Neural progenitor cell (in vitro differentiated cells): ENCODE measurements at regions not wholly inside any gene's neighbourhood (a gene's known extent, or its start where the extent isn't known, plus 50 kb on each side); places are given as distances from the start of the nearest gene placed in this dataset.

Experiments
- DNase-seq: peaks from one replicate; pipeline ENCODE4 v3.0.0-alpha.2; 2016; ENCODE audit warnings: low spot score
- H2AFZ ChIP-seq: fragments of 200-600 bp; sonication (generic); replicated peaks from 2 replicates; pipeline ENCODE4 v1.6.1; 2016; ENCODE audit warnings: antibody characterized with exemption
- H3F3A ChIP-seq: fragments of 200-600 bp; sonication (generic); 2 replicates; pipeline ENCODE4 v1.6.1; 2016; ENCODE audit warnings: antibody characterized with exemption, low read depth
- H3K27ac ChIP-seq: fragments of 200-600 bp; sonication (generic); 2 replicates; pipeline ENCODE4 v1.5.1; 2016; ENCODE audit warnings: mild to moderate bottlenecking
- H3K27me3 ChIP-seq: fragments of 200-600 bp; sonication (generic); 2 replicates; pipeline ENCODE4 v1.6.1; 2016; ENCODE audit warnings: mild to moderate bottlenecking, moderate library complexity
- H3K36me3 ChIP-seq: fragments of 200-600 bp; sonication (generic); 2 replicates; pipeline ENCODE4 v1.5.1; 2016
- H3K4me1 ChIP-seq: fragments of 200-600 bp; sonication (generic); 2 replicates; pipeline ENCODE4 v1.6.1; 2016; ENCODE audit warnings: mixed run types
- H3K4me2 ChIP-seq: fragments of 200-600 bp; sonication (generic); 2 replicates; pipeline ENCODE4 v1.6.1; 2016
- H3K4me3 ChIP-seq: fragments of 200-600 bp; sonication (generic); 2 replicates; pipeline ENCODE4 v1.5.1; 2016
- H3K79me2 ChIP-seq: fragments of 200-600 bp; sonication (generic); 2 replicates; pipeline ENCODE4 v1.6.1; 2016; ENCODE audit warnings: low read depth
- H3K9ac ChIP-seq: fragments of 200-600 bp; sonication (generic); 2 replicates; pipeline ENCODE4 v1.6.1; 2016
- H3K9me3 ChIP-seq: fragments of 200-600 bp; sonication (generic); 2 replicates; pipeline ENCODE4 v1.5.1; 2016; ENCODE audit warnings: low read depth
- H4K20me1 ChIP-seq: fragments of 200-600 bp; sonication (generic); 2 replicates; pipeline ENCODE4 v1.6.1; 2016; ENCODE audit warnings: low read depth
- H3K27ac Mint-ChIP-seq: 3 replicates; pipeline ENCODE4 v1.8.0; 2021; ENCODE audit warnings: mixed read lengths
- H3K27me3 Mint-ChIP-seq: 2 replicates; pipeline ENCODE4 v1.8.0; 2022; ENCODE audit warnings: low read depth, mild to moderate bottlenecking, inconsistent platforms, moderate library complexity, mixed read lengths; ENCODE audit not compliant: insufficient read depth
- H3K36me3 Mint-ChIP-seq: 3 replicates; pipeline ENCODE4 v1.8.0; 2021; ENCODE audit warnings: mixed read lengths
- H3K4me1 Mint-ChIP-seq: 3 replicates; pipeline ENCODE4 v1.8.0; 2021; ENCODE audit warnings: mixed read lengths
- H3K4me3 Mint-ChIP-seq: 3 replicates; pipeline ENCODE4 v1.8.0; 2021; ENCODE audit warnings: mild to moderate bottlenecking, moderate library complexity, mixed read lengths
- H3K9me3 Mint-ChIP-seq: 3 replicates; pipeline ENCODE4 v1.8.0; 2020; ENCODE audit warnings: mixed read lengths
- EZH2 ChIP-seq: fragments of 200-600 bp; sonication (generic); IDR thresholded peaks from 2 replicates; pipeline ENCODE4 v1.6.1; 2017; ENCODE audit warnings: antibody characterized with exemption, mild to moderate bottlenecking, moderate library complexity
- EZH2phosphoT487 ChIP-seq: fragments of 200-600 bp; sonication (generic); IDR thresholded peaks from 2 replicates; pipeline ENCODE4 v1.6.1; 2017; ENCODE audit warnings: antibody characterized with exemption
- TF ChIP-seq, protein P1 (sequence below): fragments of 200-600 bp; sonication (generic); IDR thresholded peaks from 2 replicates; pipeline ENCODE4 v1.5.1; 2017; ENCODE audit warnings: antibody characterized with exemption, mild to moderate bottlenecking

DNA sequence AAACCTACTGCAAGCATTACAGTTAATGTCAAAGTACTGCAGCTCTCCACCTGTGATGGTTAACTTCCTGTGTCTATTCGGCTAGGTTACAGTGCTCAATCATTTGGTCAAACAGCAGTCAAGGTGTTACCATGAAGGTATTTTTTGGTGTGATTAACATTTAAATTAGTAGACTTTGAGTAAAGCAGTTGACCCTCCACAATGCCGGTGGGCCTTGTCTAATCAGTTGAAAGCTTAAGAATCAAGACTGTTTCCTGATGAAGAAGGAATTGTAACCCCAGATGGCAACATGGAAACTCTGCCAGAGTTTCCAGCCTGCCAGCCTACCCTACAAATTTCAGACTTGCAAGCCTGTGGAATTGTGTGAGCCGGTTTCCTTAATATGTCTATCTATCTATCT is 683.9 kb downstream of the BRD1 start:
- no peak for DNase-seq
- no peaks in the 10 kb centered on the region for H3K9me3 ChIP-seq
- H3K9ac ChIP-seq: no peak overlapping the region
- no peaks in the 10 kb centered on the region for H4K20me1 ChIP-seq
- H2AFZ ChIP-seq: no peak overlapping the region
- no peak overlapping the region for H3K4me3 Mint-ChIP-seq
- no peaks in the 10 kb centered on the region for H3F3A ChIP-seq
- H3K27ac ChIP-seq: no peak overlapping the region
- H3K4me3 ChIP-seq: no peak overlapping the region
- H3K9me3 Mint-ChIP-seq: peaks cover 2% of the 10 kb centered on the region
- H3K79me2 ChIP-seq: no peaks in the 10 kb centered on the region
- H3K27me3 ChIP-seq: no peaks in the 10 kb centered on the region
- no peak overlapping the region for H3K27ac Mint-ChIP-seq
- H3K4me2 ChIP-seq: no peak overlapping the region
- H3K36me3 ChIP-seq: no peaks in the 10 kb centered on the region
- H3K36me3 Mint-ChIP-seq: no peaks in the 10 kb centered on the region
- no peak for TF ChIP-seq EZH2
- peaks cover 3% of the 10 kb centered on the region for H3K27me3 Mint-ChIP-seq
- peaks cover 4% of the 10 kb centered on the region for H3K4me1 Mint-ChIP-seq
- no peaks in the 10 kb centered on the region for H3K4me1 ChIP-seq

DNA sequence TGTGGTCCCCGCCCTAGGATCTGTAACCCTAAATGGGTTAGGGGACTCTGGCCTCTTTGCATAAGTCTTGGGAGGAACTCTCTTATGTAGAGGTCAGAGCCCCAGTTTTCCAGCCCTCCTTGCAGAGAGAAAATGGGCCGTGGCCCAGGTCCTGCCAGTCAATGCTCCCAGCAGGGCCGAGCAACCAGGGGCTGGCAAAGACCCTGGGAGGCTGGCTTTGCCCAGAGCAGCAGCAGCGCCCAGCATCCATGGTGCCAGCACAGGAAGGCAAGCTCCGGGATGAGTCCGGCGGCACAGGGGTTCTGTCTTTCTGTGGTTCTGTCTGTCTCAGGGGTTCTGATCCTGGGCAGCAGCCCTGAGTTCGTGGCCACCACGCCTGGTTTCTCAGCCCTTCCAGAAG is 684.8 kb downstream of the BRD1 start:
- Mint-ChIP-seq H3K9me3 (peaks cover 2% of the 10 kb centered on the region), H3K27me3 (peaks cover 8% of the 10 kb centered on the region), H3K36me3 (no peaks in the 10 kb centered on the region), H3K27ac (no peak overlapping the region), H3K4me1 (peaks cover 3% of the 10 kb centered on the region), H3K4me3 (no peak overlapping the region)
- H3F3A ChIP-seq: no peaks in the 10 kb centered on the region
- no peaks in the 10 kb centered on the region for H3K9me3 ChIP-seq
- H3K27me3 ChIP-seq: no peaks in the 10 kb centered on the region
- H2AFZ ChIP-seq: no peak overlapping the region
- no peak overlapping the region for H3K4me3 ChIP-seq
- TF ChIP-seq, protein P1, sequence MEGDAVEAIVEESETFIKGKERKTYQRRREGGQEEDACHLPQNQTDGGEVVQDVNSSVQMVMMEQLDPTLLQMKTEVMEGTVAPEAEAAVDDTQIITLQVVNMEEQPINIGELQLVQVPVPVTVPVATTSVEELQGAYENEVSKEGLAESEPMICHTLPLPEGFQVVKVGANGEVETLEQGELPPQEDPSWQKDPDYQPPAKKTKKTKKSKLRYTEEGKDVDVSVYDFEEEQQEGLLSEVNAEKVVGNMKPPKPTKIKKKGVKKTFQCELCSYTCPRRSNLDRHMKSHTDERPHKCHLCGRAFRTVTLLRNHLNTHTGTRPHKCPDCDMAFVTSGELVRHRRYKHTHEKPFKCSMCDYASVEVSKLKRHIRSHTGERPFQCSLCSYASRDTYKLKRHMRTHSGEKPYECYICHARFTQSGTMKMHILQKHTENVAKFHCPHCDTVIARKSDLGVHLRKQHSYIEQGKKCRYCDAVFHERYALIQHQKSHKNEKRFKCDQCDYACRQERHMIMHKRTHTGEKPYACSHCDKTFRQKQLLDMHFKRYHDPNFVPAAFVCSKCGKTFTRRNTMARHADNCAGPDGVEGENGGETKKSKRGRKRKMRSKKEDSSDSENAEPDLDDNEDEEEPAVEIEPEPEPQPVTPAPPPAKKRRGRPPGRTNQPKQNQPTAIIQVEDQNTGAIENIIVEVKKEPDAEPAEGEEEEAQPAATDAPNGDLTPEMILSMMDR: no peak
- TF ChIP-seq EZH2phosphoT487 (no peak), EZH2 (no peak)
- H3K9ac ChIP-seq: no peak overlapping the region
- H4K20me1 ChIP-seq: no peaks in the 10 kb centered on the region
- H3K4me2 ChIP-seq: no peak overlapping the region
- no peak overlapping the region for H3K27ac ChIP-seq
- DNase-seq: no peak
- H3K79me2 ChIP-seq: no peaks in the 10 kb centered on the region
- no peaks in the 10 kb centered on the region for H3K36me3 ChIP-seq
- H3K4me1 ChIP-seq: no peaks in the 10 kb centered on the region

DNA sequence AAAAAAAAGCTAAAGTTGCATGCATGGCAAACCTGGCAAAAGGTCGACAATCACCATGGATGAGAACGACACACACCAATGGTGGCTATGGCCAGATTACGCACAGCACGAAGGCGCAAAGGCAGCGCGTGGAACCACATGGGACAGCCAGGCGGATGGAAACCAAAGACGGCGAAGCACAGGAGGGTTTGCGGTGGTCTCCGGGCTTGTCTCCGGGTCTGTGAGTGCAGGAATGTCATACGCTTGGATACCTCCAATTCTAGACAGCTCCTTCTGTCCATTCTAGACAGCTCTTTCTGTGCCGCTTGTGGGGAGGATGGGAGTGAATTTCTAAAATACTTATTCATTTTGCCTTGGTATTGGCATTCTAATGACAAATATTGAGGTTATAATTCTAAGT is 685.4 kb downstream of the BRD1 start:
- no peak for DNase-seq
- no peaks in the 10 kb centered on the region for H3K36me3 Mint-ChIP-seq
- no peaks in the 10 kb centered on the region for H3K27me3 ChIP-seq
- H3K9me3 ChIP-seq: no peaks in the 10 kb centered on the region
- no peaks in the 10 kb centered on the region for H3K79me2 ChIP-seq
- H3K4me3 ChIP-seq: no peak overlapping the region
- peaks cover 8% of the 10 kb centered on the region for H3K27me3 Mint-ChIP-seq
- no peak overlapping the region for H3K27ac ChIP-seq
- no peaks in the 10 kb centered on the region for H4K20me1 ChIP-seq
- no peak overlapping the region for H3K4me2 ChIP-seq
- H3K9me3 Mint-ChIP-seq: peaks cover 2% of the 10 kb centered on the region
- no peaks in the 10 kb centered on the region for H3K4me1 Mint-ChIP-seq
- H3K27ac Mint-ChIP-seq: no peak overlapping the region
- no peaks in the 10 kb centered on the region for H3K36me3 ChIP-seq
- H3K9ac ChIP-seq: no peak overlapping the region
- H2AFZ ChIP-seq: no peak overlapping the region
- H3F3A ChIP-seq: no peaks in the 10 kb centered on the region
- no peak for TF ChIP-seq EZH2phosphoT487
- TF ChIP-seq, protein P1: no peak
- TF ChIP-seq EZH2: no peak
- H3K4me1 ChIP-seq: no peaks in the 10 kb centered on the region
- H3K4me3 Mint-ChIP-seq: no peak overlapping the region

DNA sequence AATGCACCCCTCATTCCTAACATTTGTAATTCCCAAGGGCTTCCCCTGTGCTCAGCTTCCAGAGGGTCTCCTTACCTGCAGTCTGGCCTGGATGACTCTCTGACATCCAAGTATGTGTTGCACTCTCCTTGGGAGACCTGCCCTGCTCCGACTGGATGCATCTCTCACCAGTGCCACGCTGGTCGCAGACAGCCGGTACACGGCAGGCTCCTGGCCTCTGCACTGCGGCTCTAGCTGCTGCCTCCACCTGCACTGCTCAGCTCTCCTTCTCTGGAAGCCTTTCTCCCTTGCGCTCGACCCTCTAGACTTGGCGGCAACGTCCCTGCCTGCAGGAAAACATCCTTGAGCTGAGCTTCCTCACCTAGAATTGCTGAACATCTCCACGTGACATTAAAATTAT is 685.9 kb downstream of the BRD1 start:
- no peak overlapping the region for H3K4me3 Mint-ChIP-seq
- H3F3A ChIP-seq: no peaks in the 10 kb centered on the region
- no peaks in the 10 kb centered on the region for H3K79me2 ChIP-seq
- H3K9ac ChIP-seq: no peak overlapping the region
- H4K20me1 ChIP-seq: no peaks in the 10 kb centered on the region
- no peak overlapping the region for H2AFZ ChIP-seq
- no peaks in the 10 kb centered on the region for H3K36me3 Mint-ChIP-seq
- TF ChIP-seq EZH2: no peak
- TF ChIP-seq, protein P1: no peak
- no peak for TF ChIP-seq EZH2phosphoT487
- H3K4me2 ChIP-seq: no peak overlapping the region
- H3K4me1 ChIP-seq: no peaks in the 10 kb centered on the region
- H3K27me3 Mint-ChIP-seq: peaks cover 8% of the 10 kb centered on the region
- H3K9me3 ChIP-seq: no peaks in the 10 kb centered on the region
- H3K27ac Mint-ChIP-seq: peak overlapping the region; percentile 77
- no peak overlapping the region for H3K4me3 ChIP-seq
- no peaks in the 10 kb centered on the region for H3K27me3 ChIP-seq
- H3K27ac ChIP-seq: no peak overlapping the region
- no peak for DNase-seq
- peaks cover 2% of the 10 kb centered on the region for H3K9me3 Mint-ChIP-seq
- no peaks in the 10 kb centered on the region for H3K36me3 ChIP-seq
- H3K4me1 Mint-ChIP-seq: no peaks in the 10 kb centered on the region
